H1 (cell line): ENCODE measurements at regions not wholly inside any gene's neighbourhood (a gene's known extent, or its start where the extent isn't known, plus 50 kb on each side); places are given as distances from the start of the nearest gene placed in this dataset.
"Not testable (repeated sequence)": the region's sequence is repeated elsewhere in the genome, so short reads cannot be mapped to it uniquely, and the experiment has no call there.

Experiments
- CTCF ChIA-PET: fragments of 300-600 bp; sonication (Branson Sonifier 250); formaldehyde crosslinking; loops from one replicate; lab custom pipeline; 2021; ENCODE audit not compliant: partially characterized antibody; lab: Charles Lee
- POLR2A ChIA-PET: fragments of 300-600 bp; sonication (Branson Sonifier 250); formaldehyde crosslinking; loops from one replicate; lab custom pipeline; 2021; ENCODE audit warnings: inconsistent platforms; ENCODE audit not compliant: partially characterized antibody; lab: Charles Lee
- DNase-seq, 2 experiments: peaks; one replicate each; pipeline versions ENCODE4 v3.0.0 to v3.0.0-alpha.2; 2010 to 2022; ENCODE audit warnings: low spot score in 2 of 2, low read depth in 1 of 2, mixed read lengths in 1 of 2
- FAIRE-seq: peaks from 2 replicates; lab custom pipeline; 2011; peaks lifted over from hg19 to GRCh38; lab: Jason Lieb, UNC
- H2AFZ ChIP-seq: 2 replicates; pipeline ENCODE4 v1.8.1; 2012; ENCODE audit warnings: low read length, inconsistent platforms
- H2AK5ac ChIP-seq: 2 replicates; pipeline ENCODE4 v1.6.1; 2013; ENCODE audit warnings: low read depth, low read length
- H2BK120ac ChIP-seq: replicated peaks from 2 replicates; pipeline ENCODE3; 2013; ENCODE audit warnings: low read depth, low read length, inconsistent platforms
- H2BK12ac ChIP-seq: 2 replicates; pipeline ENCODE4 v1.6.1; 2013; ENCODE audit warnings: low read depth, low read length
- H2BK15ac ChIP-seq: 2 replicates; pipeline ENCODE4 v1.6.1; 2013; ENCODE audit warnings: low read length
- H2BK20ac ChIP-seq: 2 replicates; pipeline ENCODE4 v1.6.1; 2013; ENCODE audit warnings: low read length
- H2BK5ac ChIP-seq: 2 replicates; pipeline ENCODE4 v1.6.1; 2013; ENCODE audit warnings: low read depth, low read length
- H3K14ac ChIP-seq: 2 replicates; pipeline ENCODE4 v1.6.1; 2013; ENCODE audit warnings: inconsistent platforms; ENCODE audit not compliant: insufficient read length
- H3K18ac ChIP-seq: 2 replicates; pipeline ENCODE4 v1.6.1; 2013; ENCODE audit warnings: low read length; ENCODE audit errors: extremely low read depth
- H3K23ac ChIP-seq: 2 replicates; pipeline ENCODE4 v1.6.1; 2013; ENCODE audit warnings: inconsistent platforms; ENCODE audit not compliant: insufficient read length
- H3K23me2 ChIP-seq: 2 replicates; pipeline ENCODE4 v1.6.1; 2013; ENCODE audit warnings: low read depth, low read length
- H3K27ac ChIP-seq: 2 replicates; pipeline ENCODE4 v1.6.1; 2011; ENCODE audit warnings: low read depth, low read length, inconsistent platforms
- H3K27me3 ChIP-seq, 4 experiments: replicated peaks in 1 of 4; 1 replicate in 1 of 4; 2 replicates in 3 of 4; pipeline versions ENCODE4 v1.6.1 to v1.8.1; 2011 to 2013; ENCODE audit warnings: low read length in 3 of 4, mild to moderate bottlenecking in 3 of 4, inconsistent platforms in 2 of 4, mixed read lengths in 2 of 4, moderate library complexity in 1 of 4; ENCODE audit not compliant: control insufficient read depth in 3 of 4, insufficient read depth in 3 of 4; ENCODE audit errors: extremely low read depth in 1 of 4
- H3K36me3 ChIP-seq, 4 experiments: 2 replicates each; pipeline versions ENCODE4 v1.6.1 to v1.8.1; 2011 to 2013; ENCODE audit warnings: mild to moderate bottlenecking in 4 of 4, low read length in 3 of 4, moderate library complexity in 2 of 4, control low read depth in 1 of 4, inconsistent platforms in 1 of 4; ENCODE audit not compliant: insufficient read depth in 4 of 4, control insufficient read depth in 2 of 4
- H3K4ac ChIP-seq: replicated peaks from 2 replicates; pipeline ENCODE3; 2013; ENCODE audit warnings: low read length, low read depth, mixed read lengths, inconsistent platforms; ENCODE audit not compliant: insufficient read length
- H3K4me1 ChIP-seq, 4 experiments: replicated peaks in 1 of 4; 1 replicate in 1 of 4; 2 replicates in 3 of 4; pipeline versions ENCODE4 v1.6.1 to v1.8.1; 2011 to 2013; ENCODE audit warnings: low read length in 3 of 4, inconsistent platforms in 2 of 4, mixed read lengths in 1 of 4; ENCODE audit not compliant: insufficient read depth in 4 of 4, control insufficient read depth in 3 of 4
- H3K4me2 ChIP-seq, 2 experiments: 2 replicates each; pipeline versions ENCODE4 v1.6.1 to v1.8.1; 2011 to 2013; ENCODE audit warnings: low read depth in 2 of 2, low read length in 2 of 2, control low read depth in 1 of 2, inconsistent platforms in 1 of 2, mild to moderate bottlenecking in 1 of 2; ENCODE audit not compliant: insufficient read depth in 1 of 2
- H3K4me3 ChIP-seq, 4 experiments: fragments of 200-600, 300-600 bp in 1 of 4; sonication (generic), shearing (Covaris generic), sonication (Bioruptor Twin) in 1 of 4; 2 replicates each; pipeline versions ENCODE4 v1.5.1 to v1.8.1; 2011 to 2016; ENCODE audit warnings: low read length in 4 of 4, low read depth in 3 of 4, control low read depth in 2 of 4, inconsistent platforms in 2 of 4, mild to moderate bottlenecking in 2 of 4, mixed read lengths in 1 of 4, moderate library complexity in 1 of 4; ENCODE audit not compliant: insufficient read depth in 2 of 4; ENCODE audit errors: extremely low read depth in 1 of 4
- H3K56ac ChIP-seq: replicated peaks from 2 replicates; pipeline ENCODE3; 2013; ENCODE audit warnings: low read depth, mild to moderate bottlenecking, mixed read lengths, low read length, inconsistent platforms; ENCODE audit not compliant: insufficient read length
- H3K79me1 ChIP-seq: 2 replicates; pipeline ENCODE4 v1.6.1; 2013; ENCODE audit warnings: low read depth, low read length, control low read depth
- H3K79me2 ChIP-seq, 2 experiments: 2 replicates each; pipeline versions ENCODE4 v1.6.1 to v1.8.1; 2012 to 2013; ENCODE audit warnings: low read length in 2 of 2, mild to moderate bottlenecking in 2 of 2, inconsistent platforms in 1 of 2; ENCODE audit not compliant: insufficient read depth in 2 of 2, control insufficient read depth in 1 of 2
- H3K9ac ChIP-seq, 4 experiments: replicated peaks in 1 of 4; 1 replicate in 1 of 4; 2 replicates in 3 of 4; pipeline versions ENCODE4 v1.6.1 to v1.8.1; 2011 to 2013; ENCODE audit warnings: low read depth in 3 of 4, low read length in 3 of 4, control low read depth in 2 of 4, mild to moderate bottlenecking in 2 of 4, moderate library complexity in 2 of 4, inconsistent platforms in 1 of 4; ENCODE audit errors: extremely low read depth in 1 of 4
- H3K9me3 ChIP-seq, 2 experiments: 2 replicates each; pipeline versions ENCODE4 v1.6.1 to v1.8.1; 2012 to 2013; ENCODE audit warnings: mild to moderate bottlenecking in 2 of 2, moderate library complexity in 2 of 2, control low read depth in 1 of 2, inconsistent platforms in 1 of 2, low read depth in 1 of 2, low read length in 1 of 2, mixed read lengths in 1 of 2; ENCODE audit not compliant: insufficient read depth in 2 of 2
- H4K20me1 ChIP-seq, 2 experiments: replicated peaks in 1 of 2; 2 replicates each; pipeline versions ENCODE3 to v1.8.1; 2011 to 2013; ENCODE audit warnings: inconsistent platforms in 2 of 2, low read length in 2 of 2, mild to moderate bottlenecking in 1 of 2; ENCODE audit not compliant: insufficient read depth in 2 of 2, control insufficient read depth in 1 of 2
- H4K5ac ChIP-seq: 2 replicates; pipeline ENCODE4 v1.6.1; 2013; ENCODE audit warnings: low read length, low read depth, mixed read lengths, inconsistent platforms; ENCODE audit not compliant: insufficient read length
- H4K8ac ChIP-seq: 2 replicates; pipeline ENCODE4 v1.8.0; 2013; ENCODE audit warnings: mild to moderate bottlenecking, moderate library complexity, low read length, inconsistent platforms; ENCODE audit not compliant: insufficient read depth; ENCODE audit errors: extremely low read depth
- H4K91ac ChIP-seq: replicated peaks from 2 replicates; pipeline ENCODE3; 2013; ENCODE audit warnings: low read length, mixed read lengths, inconsistent platforms; ENCODE audit not compliant: insufficient read length
- WGBS, 2 experiments: shearing (Covaris generic) in 1 of 2; methylation state at CpG; one replicate each; pipeline versions ENCODE4 v1.1.6 to v1.1.7; 2013 to 2015; ENCODE audit warnings: low lambda C conversion rate in 2 of 2, mixed read lengths in 2 of 2, inconsistent platforms in 1 of 2, low coverage in 1 of 2, missing lambda C conversion rate in 1 of 2; ENCODE audit not compliant: insufficient replicate concordance in 2 of 2, insufficient coverage in 1 of 2, insufficient read length in 1 of 2; ENCODE audit errors: extremely low coverage in 1 of 2, missing lambda C conversion rate in 1 of 2; 5-methylcytosine and 5-hydroxymethylcytosine counted together

DNA sequence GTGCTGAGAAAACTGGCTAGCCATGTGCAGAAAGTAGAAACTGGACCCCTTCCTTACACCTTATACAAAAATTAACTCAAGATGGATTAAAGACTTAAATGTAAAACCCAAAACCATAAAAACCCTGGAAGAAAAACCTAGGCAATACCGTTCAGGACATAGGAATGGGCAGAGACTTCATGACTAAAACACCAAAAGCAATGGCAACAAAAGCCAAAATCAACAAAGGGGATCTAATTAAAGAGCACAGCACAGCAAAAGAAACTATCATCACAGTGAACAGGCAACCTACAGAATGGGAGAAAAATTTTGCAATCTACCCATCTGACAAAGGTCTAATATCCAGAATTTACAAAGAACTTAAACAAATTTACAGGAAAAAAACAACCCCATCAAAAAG lies 575.2 kb upstream of the ADAMTS5 start:
- FAIRE-seq, H2AFZ ChIP-seq, H3K27ac ChIP-seq, H4K91ac ChIP-seq, H2BK120ac ChIP-seq, H3K18ac ChIP-seq, H3K56ac ChIP-seq, H4K20me1 ChIP-seq, H3K36me3 ChIP-seq, POLR2A ChIA-PET, H3K79me1 ChIP-seq, H2BK20ac ChIP-seq, H3K23me2 ChIP-seq, H3K27me3 ChIP-seq, H4K5ac ChIP-seq, H3K4me1 ChIP-seq, H4K8ac ChIP-seq, H3K4me3 ChIP-seq, H3K14ac ChIP-seq, H3K79me2 ChIP-seq, H3K23ac ChIP-seq, H2AK5ac ChIP-seq, H3K9ac ChIP-seq, H2BK12ac ChIP-seq, H2BK5ac ChIP-seq, H3K4me2 ChIP-seq, H2BK15ac ChIP-seq, H3K9me3 ChIP-seq, H3K4ac ChIP-seq, DNase-seq, CTCF ChIA-PET: not testable (repeated sequence)
- whole genome bisulfite sequencing, 2 experiments, result 78% methylated on average over 1 of the region's 1 CpG; no CpG with 5 or more reads in 1 of the 2 experiments
